GM19328 (cell line): ENCODE measurements at regions not wholly inside any gene's neighbourhood (a gene's known extent, or its start where the extent isn't known, plus 50 kb on each side); places are given as distances from the start of the nearest gene placed in this dataset.

Source experiments
- ATAC-seq: cut with Tn5 transposase; IDR thresholded peaks from one replicate; pipeline ENCODE4 v1.9.1; 2021; ENCODE audit warnings: mild to moderate bottlenecking, moderate library complexity; ENCODE audit not compliant: unreplicated experiment

DNA sequence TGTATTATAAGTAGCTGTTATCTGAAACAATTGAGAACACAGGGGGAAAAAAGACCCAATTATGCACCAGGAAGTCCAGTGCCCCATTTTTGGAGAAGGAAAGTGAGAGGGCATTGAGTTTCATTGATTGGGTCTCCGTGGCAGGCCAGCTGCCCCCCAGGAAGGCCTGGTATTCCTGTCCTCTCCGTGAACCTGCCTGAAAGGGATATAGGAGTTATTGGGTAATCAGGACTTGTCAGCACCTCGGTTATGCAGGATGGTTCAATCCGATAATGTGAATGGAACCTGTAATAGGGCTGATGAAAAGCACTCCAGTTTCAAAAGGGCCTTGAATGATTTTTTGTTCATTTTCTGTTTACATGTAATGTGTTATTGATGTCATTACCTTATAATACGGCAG, 122.0 kb upstream of the RARB start:
- ATAC-seq: no peak

GRCh38 chr3:25306705-25307104, 121.4 kb upstream of the RARB start:
- no peak for ATAC-seq

DNA sequence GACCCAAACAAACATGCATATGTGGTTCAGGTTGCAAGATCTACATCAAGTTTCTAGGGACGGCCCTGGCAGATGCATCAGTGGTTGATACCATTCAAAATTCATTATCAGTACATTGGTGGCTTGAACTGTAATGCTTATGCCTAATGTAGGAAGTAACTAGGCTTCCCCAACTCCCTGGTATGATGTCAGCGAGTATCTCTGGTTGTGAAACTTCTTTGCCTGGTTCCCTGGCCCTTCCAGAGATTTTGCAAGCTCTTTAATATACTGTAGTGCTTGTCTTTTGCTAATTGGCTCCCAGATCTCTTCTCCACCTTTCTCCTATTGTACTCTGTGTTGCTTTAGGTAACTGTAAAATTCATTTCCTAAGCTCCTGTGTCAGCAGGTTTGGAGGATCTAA, 114.8 kb upstream of the RARB start:
- no peak for ATAC-seq

GRCh38 chr3:25324954-25325655, 103.0 kb upstream of the RARB start:
- ATAC-seq: no peak

- no peak for ATAC-seq
Observed at GRCh38 chr3:25335356-25335755, 92.7 kb upstream of the RARB start.

DNA sequence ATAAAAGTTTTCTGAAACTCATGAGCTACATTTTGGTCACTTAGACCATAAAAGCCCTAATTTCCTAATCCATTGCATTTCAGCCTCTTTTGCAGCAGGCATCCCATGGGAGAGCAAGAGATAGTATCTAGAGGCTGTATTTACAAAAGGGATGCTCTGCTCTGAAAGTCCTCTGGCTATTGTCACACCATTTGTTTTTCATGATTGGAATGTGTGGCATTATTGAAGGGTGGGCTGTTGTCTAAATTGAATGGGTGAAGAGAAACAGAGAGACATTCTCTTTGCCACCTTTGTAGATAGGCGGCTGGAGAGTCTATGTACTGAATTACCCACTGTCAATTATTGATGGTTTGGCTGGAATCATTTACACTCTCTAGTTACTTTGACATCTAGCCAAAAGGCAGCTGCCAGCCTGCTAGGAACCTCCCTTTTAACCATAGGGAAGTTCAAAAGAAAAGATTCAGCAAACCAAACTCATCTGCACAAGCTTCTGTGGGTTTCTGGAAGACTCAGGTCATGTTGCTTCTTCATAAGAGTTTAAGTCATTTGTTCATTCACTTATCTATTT, 89.8 kb upstream of the RARB start:
- no peak for ATAC-seq

GRCh38 chr3:25339225-25339624, 88.8 kb upstream of the RARB start:
- no peak for ATAC-seq

- no peak for ATAC-seq
Observed at GRCh38 chr3:25344670-25345069, 83.4 kb upstream of the RARB start.

GRCh38 chr3:25349095-25349494, 79.0 kb upstream of the RARB start:
- no peak for ATAC-seq

GRCh38 chr3:25349828-25350724, 78.0 kb upstream of the RARB start:
- no peak for ATAC-seq

- ATAC-seq: no peak
Observed at GRCh38 chr3:25350725-25351114, 77.3 kb upstream of the RARB start.

DNA sequence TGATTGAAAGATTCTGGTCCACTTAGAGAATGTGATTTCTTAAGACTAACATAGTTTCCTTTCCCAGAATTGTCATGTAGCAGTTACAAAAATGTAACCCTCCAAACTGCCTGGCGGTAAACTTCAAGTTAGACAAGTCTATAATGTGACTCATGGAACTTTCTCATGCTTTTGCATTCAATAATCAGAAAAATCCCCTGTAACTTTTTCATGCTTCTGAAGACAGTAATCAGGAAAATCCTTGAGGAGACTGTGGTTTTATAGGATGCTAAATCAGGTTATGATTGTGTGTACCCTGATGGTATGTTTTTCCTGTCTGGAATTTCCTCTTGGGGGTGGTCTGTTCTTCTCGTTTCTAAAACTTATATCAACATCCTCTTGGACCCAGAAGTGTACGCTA, 74.0 kb upstream of the RARB start:
- ATAC-seq: no peak

DNA sequence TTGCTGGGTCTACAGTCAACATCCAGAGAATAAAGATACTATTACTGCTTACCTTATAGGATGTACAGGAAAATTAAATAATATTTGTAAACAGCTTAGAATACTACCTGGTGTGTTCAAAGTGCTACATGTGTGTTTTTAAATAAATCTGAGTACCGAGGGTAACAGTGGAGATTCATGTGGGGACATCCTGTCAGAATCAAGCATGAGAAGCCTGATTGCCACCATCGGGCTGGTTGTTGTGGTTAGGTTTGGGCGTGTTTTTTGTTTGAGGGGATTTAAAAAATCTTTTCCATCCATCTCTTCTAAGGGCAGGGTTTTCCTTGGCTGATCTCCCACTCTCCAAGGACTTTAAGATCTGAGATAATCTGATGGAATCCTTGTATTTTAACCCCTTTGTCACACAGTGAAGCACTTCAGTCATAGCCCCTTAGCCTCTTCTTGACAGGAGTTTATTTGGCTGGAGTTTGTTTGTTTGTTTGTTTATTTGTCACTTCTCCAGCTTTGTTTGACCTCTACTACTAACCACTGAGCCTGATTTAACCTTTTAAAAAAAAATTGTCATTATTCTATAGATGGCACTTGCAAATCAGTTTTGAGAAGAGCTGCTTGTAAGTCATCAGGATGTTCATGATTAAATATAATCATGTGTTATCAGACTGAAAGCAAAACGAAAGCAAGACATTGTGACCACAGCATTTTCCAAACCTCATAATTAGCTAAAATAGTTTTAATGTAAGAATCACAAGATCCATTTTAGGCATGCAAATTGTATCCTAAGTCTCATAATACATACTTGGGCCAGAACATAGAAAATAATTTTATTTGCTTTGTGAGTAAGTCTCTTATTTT, 72.8 kb upstream of the RARB start:
- no peak for ATAC-seq

- ATAC-seq: no peak
Observed at GRCh38 chr3:25355998-25356397, 72.1 kb upstream of the RARB start.

- no peak for ATAC-seq
Observed at GRCh38 chr3:25362118-25362517, 65.9 kb upstream of the RARB start.

- ATAC-seq: no peak
Observed at GRCh38 chr3:25365636-25366035, 62.4 kb upstream of the RARB start.

GRCh38 chr3:25367025-25367424, 61.0 kb upstream of the RARB start:
- no peak for ATAC-seq

DNA sequence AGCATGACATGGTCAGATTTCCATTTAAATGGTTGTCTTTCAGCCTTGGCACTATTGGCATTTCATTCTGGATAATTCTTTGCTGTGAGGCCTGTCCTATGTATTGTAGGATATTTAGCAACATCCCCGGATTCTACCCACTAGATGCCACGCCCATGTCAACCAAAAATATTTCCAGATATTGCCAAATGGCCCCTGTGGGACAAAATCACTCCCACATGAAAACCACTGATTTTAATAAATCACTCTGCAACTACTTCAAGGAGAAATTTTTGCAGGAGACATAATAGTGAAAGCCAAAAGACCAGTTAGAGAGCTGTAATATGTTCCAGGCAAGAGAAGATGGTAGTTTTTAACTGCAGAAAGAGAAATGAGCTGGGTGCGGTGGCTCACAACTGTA, 55.9 kb upstream of the RARB start:
- ATAC-seq: no peak

DNA sequence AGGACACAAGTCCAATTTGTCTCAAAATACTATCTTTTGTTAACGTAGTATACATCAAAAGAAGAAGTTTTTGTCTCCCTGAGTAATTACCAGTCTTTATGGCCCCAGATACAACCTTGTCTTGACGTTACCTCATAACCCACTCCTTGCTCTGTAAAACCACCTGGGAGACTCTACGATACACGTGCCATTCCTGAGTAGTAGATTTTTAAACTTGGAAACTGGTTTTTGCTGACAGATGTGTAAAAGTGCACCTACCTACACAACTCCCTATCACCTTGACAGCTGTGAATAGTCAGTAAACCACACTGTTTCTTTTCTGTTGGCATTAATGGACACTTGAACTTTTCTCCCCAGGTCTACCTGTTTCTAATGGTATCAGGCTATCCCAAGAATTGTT, 51.7 kb upstream of the RARB start:
- no peak for ATAC-seq

DNA sequence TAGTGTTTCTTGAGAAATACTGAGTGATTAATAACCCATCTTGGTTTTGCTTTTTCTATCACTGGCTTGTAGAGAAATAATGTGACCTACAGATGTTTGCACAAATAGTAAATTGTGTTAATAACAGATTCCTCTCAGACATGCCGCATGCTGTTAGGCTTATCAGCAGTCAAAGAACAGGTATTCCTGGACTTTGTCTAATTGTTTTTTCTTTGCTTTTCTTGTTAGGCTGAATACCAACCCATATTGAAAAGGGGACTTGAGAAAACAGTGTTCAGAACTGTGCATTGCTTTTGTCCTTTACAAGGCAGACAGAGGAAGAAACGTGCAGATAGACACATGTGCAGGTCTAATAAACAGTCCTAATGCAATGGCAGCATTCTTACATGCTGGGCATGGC, 51.0 kb upstream of the RARB start:
- ATAC-seq: no peak
